HG03103 (cell line): ENCODE measurements at regions not wholly inside any gene's neighbourhood (a gene's known extent, or its start where the extent isn't known, plus 50 kb on each side); places are given as distances from the start of the nearest gene placed in this dataset.
"Not testable (repeated sequence)": the region's sequence is repeated elsewhere in the genome, so short reads cannot be mapped to it uniquely, and the experiment has no call there.

Source experiments
- ATAC-seq: cut with Tn5 transposase; IDR thresholded peaks from one replicate; pipeline ENCODE4 v1.9.1; 2021; ENCODE audit warnings: low read depth; ENCODE audit not compliant: unreplicated experiment

DNA sequence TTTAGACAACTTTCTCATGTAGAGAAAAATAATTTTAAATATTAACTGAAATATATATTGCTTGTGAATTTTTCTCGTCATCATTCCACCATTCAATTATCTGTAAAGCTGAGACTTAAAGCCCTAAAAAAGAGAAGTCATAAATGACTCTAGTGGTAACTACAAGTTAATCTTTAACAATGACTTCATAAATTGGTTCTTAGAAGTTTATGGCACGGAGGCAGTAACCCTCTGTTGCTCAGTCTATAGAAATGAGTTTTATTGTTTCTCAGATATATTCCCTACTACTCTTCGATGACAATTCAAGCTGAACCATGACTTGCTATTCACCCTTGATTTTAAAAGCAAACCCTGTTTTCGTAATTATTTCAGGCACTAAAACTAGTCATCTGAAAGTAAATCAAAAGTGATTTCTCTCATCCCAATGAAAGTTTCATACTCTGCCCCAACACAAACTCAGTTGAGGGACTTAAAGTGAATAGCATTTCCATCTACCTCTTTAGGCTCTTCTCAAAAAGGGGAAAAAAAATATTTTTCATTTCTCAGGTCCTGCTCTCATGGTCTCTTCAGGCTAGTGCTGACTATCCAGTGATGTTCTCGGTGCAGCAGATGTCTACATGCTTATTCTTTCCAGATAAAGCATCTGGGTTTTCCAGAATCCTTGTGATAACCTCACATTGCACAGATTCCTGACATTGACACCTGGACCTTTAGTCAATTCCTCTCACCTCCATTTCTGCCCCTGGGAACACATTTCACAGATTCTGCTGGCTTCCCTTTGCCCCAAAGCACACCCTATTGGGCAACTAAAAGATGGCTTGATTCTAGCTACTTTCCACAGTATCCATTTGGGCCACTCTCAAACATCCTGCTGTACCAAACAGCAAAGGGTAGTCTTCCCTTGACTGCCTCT lies 207.8 kb upstream of the LRATD1 start:
- ATAC-seq, result no peak

DNA sequence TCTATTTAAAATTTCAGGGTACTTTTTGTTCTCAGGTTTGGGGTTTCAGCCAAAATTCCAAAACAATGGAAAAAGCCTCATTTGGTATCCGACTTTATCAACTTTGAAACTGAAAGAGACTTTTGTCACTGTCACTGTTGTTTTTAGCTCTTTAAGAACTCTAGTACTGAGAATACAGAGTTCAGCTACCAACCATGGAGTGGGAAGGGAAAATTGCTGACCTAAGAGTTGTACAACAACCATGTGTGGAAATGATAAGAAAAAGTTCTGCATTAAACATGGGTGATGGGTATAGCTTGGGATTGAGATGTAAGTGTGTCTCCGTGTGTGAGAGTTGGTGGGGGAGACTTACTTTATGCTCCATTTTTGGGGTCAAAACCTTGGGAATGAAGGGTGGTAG lies 206.6 kb upstream of the LRATD1 start:
- ATAC-seq, result no peak

DNA sequence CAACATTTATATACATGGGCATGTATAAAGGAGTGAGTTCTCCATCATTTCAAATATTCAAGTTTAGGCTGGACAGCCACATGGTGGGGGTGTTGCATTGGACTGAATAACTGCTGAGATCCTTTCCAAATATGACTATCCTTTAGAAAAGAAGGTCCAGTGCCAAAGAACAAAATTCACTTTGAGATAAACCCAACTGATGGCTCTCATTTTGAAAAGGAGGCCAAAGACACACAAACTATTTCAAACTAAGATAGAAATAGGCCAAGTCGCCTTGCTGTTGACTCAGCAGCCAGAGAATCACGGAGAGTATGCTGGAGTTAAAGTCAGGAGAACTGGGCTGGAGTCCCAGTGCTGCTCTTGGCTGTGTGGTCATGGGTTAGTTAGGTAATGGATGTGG lies 204.5 kb upstream of the LRATD1 start:
- no peak for ATAC-seq

DNA sequence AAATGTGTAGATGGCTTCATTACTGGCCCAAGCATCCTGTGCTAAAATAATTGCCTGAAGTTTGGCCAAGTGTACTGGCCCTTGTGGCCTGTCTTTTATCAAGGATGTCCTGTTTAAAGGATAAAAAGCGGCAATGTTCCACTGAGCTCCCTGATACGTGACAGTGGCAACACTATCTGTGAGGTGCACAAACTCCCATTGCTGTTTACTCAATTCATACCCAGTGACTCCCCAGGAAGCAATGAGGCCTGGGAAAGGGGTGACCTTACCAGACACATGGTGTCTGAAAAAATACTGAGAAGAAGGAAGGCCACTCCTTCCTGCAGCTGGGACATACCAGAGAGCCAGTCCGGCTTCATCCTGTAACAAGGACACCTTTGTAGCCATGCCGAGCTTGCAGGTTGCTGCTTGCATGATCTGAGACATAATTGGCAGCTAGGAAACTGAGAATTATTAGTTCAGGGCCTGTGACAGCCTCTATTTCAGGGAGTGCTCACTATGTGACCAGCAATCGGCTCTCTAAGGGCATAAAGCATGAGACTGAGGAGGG lies 198.5 kb upstream of the LRATD1 start:
- ATAC-seq, result no peak

- ATAC-seq, result no peak
Observed at GRCh38 chr2:14445670-14446069, 186.8 kb upstream of the LRATD1 start.

DNA sequence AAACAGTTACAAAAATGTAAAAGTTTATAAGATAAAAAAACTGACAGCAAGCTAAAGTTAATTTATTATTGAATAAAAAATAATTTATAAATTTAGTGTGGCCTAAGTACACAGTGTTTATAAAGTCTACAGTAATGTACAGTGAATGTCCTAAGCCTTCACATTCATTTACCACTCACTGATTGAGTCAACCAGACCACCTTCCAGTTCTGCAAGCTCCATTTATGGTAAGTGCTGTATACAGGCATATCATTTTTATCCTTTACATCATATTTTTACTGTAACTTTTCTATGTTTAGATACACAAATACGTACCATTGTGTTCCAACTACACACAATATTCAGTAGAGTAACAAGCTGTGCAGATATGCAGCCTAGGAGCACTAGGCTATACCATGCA lies 184.2 kb upstream of the LRATD1 start:
- no peak for ATAC-seq

- ATAC-seq, result no peak
Observed at GRCh38 chr2:14451312-14451711, 181.2 kb upstream of the LRATD1 start.

DNA sequence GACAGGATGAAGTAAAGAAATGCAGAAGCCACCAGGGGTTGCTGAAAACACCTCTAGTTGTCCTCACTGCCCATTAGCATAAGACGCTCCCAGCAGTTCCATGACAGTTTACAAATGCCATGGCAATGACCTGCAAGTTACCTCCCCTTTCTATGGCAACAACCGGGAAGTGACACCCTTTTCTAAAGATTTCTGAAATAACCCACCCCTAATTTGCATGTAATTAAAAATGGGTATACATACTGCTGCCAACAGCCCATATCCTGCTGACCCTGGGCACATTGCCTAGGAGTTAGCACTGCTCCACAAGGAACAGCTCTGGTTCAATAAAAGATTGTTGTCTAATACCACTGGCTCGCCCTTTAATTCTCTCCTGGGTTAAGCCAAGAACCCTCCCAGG lies 178.3 kb upstream of the LRATD1 start:
- no peak for ATAC-seq

DNA sequence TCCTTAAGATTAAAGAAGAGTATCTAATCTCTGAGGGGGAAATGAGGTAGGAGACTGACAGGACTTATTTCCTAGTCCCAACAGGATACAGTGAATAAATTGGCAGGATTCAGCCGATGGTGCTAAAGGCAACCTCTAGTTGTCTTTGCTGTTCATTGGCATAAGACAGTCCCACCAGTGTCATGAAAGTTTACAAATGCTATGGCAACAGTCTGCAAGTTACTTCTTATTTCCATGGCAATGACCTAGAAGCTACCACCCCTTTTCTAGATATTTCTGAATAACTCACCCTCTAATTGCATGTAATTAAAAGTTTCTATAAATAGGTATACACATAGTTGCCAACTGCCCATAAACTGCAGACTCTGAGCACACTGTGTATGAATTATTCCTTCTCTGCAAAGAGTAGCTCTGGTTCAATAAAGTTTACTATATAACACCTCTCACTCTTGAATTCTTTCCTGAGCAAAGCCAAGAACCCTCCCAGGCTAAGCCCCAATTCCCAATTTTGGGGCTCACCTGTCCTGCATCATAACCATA lies 172.7 kb upstream of the LRATD1 start:
- ATAC-seq, result no peak

DNA sequence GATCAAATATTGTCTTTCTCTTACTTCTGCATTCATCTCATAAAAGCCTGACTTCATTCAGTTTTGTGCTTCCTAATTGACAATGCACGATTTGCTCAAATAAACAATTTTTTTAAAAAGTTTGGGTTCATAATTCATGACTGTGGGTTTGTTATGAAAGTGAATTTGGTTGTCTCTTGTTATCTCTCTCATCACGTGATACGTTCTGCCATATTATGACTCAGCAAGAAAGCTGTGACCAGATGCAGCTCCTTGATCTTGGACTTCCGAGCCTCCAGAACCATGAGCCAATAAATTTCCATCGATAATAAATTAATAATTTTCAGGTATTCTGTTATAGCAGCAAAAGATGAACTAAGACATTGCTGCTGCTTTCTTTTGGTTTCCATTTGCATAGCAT lies 156.5 kb upstream of the LRATD1 start:
- ATAC-seq, result no peak

- ATAC-seq, result no peak
Observed at GRCh38 chr2:14479486-14479885, 153.0 kb upstream of the LRATD1 start.

GRCh38 chr2:14480120-14480519 lies 152.4 kb upstream of the LRATD1 start:
- no peak for ATAC-seq

DNA sequence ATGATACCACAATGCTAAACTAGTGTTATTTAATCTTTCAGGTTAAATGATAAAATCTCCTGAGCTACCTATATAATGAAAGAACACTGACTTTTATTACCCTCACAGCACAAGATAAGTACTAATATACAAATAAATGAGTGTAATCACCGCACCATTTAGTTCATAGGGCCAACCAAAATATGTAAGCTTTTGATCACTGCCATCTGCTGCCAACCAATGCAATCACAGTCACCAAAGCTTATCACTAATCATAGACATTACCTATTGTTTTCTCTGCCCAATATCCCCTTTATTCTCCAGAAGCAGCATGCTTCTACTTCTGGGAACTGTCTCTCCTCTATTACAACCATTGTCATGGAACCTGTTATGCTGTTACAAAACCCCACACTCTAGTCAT lies 151.6 kb upstream of the LRATD1 start:
- ATAC-seq, result no peak

GRCh38 chr2:14492920-14493503 lies 139.5 kb upstream of the LRATD1 start:
- ATAC-seq, result no peak

- no peak for ATAC-seq
Observed at GRCh38 chr2:14494759-14495158, 137.8 kb upstream of the LRATD1 start.

DNA sequence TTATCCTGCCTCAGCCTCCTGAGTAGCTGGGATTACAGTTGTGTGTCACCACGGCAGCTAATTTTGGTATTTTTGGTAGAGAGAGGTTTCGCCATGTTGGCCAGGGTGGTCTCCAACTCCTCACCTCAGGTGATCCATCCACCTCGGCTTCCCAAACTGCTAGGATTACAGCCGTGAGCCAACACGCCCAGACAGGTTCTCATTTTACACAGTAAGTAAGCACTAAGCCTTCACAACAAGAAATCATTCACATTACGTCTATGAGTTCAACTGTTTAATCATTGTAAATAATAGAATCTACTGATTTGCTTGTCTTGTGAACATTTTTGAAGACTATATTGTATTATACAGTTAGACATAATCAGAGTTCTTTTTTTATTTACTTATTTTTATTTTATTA lies 131.5 kb upstream of the LRATD1 start:
- no peak for ATAC-seq

DNA sequence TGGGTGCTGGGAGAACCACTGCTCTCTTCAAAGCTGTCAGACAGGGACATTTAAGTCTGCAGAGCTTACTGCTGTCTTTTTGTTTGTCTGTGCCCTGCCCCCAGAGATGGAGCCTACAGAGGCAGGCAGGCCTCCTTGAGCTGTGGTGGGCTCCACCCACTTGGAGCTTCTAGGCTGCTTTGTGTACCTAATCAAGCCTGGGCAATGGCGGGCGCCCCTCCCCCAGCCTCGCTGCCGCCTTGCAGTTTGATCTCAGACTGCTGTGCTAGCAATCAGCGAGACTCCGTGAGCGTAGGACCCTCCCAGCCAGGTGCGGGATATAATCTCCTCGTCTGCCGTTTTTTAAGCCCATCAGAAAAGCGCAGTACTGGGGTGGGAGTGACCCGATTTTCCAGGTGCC lies 125.6 kb upstream of the LRATD1 start:
- ATAC-seq, result not testable (repeated sequence)

GRCh38 chr2:14511541-14511940 lies 121.0 kb upstream of the LRATD1 start:
- ATAC-seq, result no peak

- ATAC-seq, result no peak
Observed at GRCh38 chr2:14513903-14514302, 118.6 kb upstream of the LRATD1 start.

DNA sequence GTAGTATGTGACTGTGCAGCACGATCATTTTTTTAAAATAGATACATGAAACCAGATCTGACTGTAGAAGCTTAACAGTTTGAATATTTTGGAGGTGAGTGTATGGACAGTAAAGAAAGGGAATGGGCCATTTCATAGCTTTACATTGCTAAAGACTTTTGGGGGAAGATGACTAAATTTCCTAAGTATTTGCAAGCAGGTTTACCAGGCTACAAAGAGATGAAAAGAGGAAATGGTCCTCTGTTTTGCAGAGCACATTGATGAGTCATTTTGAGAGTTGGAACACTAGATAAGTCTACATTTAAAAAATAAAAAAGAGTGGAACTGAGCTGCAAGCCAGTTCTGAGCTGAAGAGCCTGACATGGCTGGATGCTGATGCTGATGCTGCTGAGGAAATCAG lies 115.7 kb upstream of the LRATD1 start:
- ATAC-seq, result no peak

- ATAC-seq, result no peak
Observed at GRCh38 chr2:14517731-14518130, 114.8 kb upstream of the LRATD1 start.
